ENCODE measurements at regions not wholly inside any gene's neighbourhood (a gene's known extent, or its start where the extent isn't known, plus 50 kb on each side); places are given as distances from the start of the nearest gene placed in this dataset.

DNA sequence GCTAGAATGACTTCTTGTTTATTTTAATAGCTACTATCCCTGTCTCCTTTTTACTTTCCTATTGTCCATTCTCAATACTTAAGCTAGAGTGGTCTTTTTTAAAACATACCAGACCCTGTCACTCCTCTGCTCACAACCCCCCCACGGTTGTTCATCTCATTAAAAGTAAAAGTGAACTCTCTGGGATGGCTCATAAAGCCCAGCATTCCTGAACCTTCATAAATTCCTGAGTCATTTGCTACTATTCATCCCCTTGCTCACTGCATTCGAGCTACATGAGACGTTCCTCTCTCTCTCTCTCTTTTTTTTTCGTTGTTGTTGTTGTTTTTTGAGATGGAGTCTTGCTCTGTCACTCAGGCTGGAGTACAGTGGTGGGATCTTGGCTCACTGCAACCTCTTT is 148.7 kb upstream of the DSEL start:
- TF ChIP-seq, protein P1, sequence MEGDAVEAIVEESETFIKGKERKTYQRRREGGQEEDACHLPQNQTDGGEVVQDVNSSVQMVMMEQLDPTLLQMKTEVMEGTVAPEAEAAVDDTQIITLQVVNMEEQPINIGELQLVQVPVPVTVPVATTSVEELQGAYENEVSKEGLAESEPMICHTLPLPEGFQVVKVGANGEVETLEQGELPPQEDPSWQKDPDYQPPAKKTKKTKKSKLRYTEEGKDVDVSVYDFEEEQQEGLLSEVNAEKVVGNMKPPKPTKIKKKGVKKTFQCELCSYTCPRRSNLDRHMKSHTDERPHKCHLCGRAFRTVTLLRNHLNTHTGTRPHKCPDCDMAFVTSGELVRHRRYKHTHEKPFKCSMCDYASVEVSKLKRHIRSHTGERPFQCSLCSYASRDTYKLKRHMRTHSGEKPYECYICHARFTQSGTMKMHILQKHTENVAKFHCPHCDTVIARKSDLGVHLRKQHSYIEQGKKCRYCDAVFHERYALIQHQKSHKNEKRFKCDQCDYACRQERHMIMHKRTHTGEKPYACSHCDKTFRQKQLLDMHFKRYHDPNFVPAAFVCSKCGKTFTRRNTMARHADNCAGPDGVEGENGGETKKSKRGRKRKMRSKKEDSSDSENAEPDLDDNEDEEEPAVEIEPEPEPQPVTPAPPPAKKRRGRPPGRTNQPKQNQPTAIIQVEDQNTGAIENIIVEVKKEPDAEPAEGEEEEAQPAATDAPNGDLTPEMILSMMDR (conservative IDR thresholded peaks at IDR 0.05): no peak
- no peak for TF ChIP-seq EZH2 (IDR thresholded peaks at IDR 0.05; ENCODE audit: low read depth)
